ENCODE measurements at regions not wholly inside any gene's neighbourhood (a gene's known extent, or its start where the extent isn't known, plus 50 kb on each side); places are given as distances from the start of the nearest gene placed in this dataset.
"Not testable (repeated sequence)": the region's sequence is repeated elsewhere in the genome, so short reads cannot be mapped to it uniquely, and the experiment has no call there.

DNA sequence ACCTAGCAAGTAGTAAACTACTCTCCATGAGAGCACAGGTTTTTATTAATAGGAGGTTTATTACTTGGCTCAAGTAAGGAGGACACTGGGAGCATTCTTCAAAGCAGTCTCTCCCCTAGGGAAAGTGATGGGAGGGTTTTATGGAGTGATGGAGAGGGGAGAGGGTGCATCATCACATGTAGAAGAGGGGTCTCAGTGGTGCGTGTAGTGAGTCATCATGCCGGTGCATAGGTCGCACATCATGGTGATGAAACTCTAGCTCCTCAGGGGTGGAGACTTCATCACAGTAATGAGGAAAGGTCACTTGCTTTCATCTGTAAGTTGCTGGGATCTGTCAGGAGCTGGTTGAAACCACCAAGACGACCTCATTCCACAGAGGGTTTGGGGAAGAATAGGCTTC is 210.8 kb upstream of the UBL3 start:
- DNase-seq = no peak

DNA sequence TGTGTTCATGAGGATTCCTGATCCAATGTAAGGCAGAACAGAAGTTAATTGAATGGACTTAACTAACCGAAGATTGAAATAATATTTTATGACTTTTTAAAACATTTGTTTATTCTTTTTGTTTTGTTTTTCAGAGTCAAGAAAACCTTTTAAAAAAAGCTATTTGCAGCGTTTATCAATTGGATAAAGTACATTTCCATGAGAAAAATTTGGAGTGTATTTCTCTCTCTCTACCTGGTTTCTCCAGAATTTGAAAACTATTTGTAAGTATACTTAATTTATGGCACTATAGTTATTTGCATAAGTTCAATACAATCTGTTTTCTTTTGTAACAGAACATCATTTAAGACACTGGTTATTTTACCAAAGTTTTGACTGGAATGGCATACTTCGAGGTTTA is 208.0 kb upstream of the UBL3 start:
- no peak for DNase-seq

DNA sequence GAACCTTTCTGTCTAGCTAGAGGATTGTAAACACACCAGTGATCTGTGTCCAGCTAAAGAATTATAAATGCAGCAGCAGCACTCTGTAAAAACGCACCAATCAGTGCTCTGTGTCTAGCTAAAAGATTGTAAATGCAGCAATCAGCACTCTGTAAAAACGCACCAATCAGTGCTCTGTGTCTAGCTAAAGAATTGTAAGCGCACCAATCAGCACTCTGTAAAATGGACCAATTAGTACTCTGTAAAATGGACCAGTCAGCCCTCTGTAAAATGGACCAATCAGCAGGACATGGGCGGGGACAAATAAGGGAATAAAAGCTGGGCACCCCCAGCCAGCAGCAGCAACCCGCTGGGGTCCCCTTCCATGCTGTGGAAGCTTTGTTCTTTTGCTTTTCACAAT is 204.1 kb upstream of the UBL3 start:
- DNase-seq = not testable (repeated sequence)

GRCh38 chr13:30053939-30054338 is 203.5 kb upstream of the UBL3 start:
- no peak for DNase-seq

GRCh38 chr13:30052120-30052519 is 201.7 kb upstream of the UBL3 start:
- peak; percentile 80 for DNase-seq

- peak; percentile 12 for DNase-seq
Observed at GRCh38 chr13:30051531-30052060, 201.2 kb upstream of the UBL3 start.

GRCh38 chr13:30049692-30050091 is 199.3 kb upstream of the UBL3 start:
- DNase-seq = peak; percentile 61

GRCh38 chr13:30047154-30047874 is 196.9 kb upstream of the UBL3 start:
- peak; percentile 76 for DNase-seq

DNA sequence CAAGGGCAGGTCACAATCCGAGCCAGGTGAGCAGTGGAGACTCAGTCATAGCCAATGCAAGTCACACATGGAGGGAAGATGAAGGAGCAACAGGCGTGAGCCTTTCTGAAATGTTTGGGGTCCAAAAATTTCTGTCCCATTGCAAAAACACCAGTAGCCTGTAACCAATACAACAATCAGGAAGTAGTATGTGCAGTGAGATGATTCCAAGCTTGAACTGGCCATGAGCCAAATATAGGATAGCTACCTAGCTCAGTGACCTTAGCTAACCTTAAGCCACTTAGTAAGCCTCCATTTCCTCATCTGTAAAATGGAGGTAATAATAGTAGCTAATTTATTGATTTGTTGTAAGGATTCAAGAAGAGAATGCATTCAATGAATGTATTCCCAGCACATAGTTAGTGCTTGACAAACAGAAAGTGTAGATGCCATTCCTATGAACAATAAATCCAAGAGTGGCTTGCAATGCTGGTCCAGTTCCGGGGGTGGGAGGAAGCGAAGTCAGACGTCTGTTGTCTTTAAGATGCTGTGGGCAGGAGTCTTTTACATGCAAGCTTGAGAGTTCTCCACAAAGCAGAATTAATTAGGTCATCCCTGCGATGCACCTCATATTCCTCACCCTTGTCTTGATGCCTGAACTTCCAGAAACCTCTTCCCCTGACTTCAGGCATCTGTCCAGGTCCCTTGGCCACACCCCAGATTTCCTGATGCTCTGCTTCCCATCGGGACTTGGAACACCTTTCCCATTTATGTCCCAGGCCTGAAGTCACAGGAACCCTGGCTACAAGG is 195.7 kb upstream of the UBL3 start:
- no peak for DNase-seq

GRCh38 chr13:30044932-30045331 is 194.5 kb upstream of the UBL3 start:
- no peak for DNase-seq

DNA sequence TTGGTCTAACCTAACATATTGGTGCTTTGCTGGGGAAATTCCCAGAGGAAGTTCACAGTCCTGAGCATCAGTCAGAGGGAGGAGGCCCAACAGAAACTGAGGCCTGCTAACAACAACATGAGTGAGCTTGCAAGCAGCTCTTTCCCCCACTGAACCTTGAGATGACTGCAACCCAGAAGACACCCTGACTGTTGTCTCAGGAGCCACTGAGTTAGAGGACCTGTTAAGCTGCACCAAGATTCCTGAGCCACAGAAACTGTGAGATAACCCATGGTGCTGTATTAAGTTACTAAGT is 193.2 kb upstream of the UBL3 start:
- DNase-seq = no peak

DNA sequence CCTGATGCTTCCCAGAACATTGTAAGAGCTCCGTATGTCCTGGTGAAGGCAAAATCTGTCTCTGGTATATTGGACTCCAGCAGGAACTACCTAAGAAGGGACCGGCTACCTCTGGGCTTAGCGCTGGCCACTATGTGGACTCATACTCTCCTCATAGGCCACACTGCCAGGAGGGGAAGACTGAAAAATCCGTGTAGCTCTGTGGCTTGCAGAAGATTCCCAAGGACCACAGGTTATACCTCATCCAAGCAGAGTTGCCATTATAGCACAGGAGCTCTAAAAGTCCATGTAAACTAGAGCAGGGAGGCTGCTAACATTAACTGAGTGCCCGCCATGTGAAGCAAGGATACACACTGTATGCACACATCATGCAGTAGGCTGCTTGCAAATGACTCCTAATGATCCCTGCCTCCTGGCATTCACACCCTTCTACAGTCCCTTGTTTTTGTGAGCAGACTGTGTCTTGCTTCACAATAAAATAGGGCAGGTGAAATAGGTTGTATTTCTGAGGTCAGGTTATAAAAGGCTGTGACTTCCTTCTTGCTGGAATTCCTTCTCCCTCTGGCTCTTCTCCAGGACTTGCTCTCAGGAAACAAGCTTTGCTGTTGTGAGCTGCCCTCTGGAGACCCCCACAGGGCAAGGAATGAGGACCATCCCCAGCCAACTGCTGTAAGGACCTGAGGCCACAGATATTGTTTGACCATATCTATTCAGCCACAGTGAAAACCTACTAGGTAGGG is 192.6 kb upstream of the UBL3 start:
- DNase-seq = no peak

- no peak for DNase-seq
Observed at GRCh38 chr13:30042272-30042671, 191.9 kb upstream of the UBL3 start.

DNA sequence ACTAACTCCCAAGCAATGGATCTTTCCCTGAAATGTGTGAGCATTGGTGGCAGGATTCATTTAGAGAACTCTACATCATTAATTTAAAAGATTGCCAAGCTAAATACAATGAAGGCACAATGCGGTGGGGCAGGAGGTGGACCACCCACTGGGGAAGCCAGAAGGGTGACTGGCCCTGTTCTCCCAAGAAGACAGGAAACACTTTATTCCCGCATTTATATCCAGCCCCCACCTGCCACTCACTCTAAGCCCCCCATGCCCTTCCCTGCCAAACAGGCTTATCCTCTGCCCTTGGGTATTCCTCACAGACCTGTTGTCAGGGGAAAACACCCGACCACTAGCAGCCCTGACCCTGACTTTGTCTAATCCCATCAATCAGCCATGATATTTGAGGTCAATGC is 189.1 kb upstream of the UBL3 start:
- no peak for DNase-seq

GRCh38 chr13:30038884-30039283 is 188.5 kb upstream of the UBL3 start:
- DNase-seq = no peak

DNA sequence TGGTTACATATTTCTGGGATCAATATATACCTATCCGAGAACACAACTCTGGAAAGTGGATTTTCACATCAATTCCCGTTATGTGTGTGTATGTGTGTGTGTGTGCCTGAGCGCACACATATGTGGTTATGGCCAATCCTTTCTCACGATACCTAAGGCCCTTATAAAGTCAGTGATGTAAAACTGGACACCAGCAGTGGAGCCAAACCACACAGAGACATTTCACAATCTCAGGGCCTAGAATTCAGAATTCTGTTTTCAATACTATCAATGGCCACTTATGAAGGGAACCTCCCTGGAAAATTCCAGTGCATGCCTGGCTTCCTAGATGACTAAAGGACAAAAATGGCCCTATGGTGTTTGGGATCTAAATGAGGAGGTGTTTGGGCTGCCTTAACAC is 187.3 kb upstream of the UBL3 start:
- DNase-seq = no peak

GRCh38 chr13:30037306-30037705 is 186.9 kb upstream of the UBL3 start:
- no peak for DNase-seq

DNA sequence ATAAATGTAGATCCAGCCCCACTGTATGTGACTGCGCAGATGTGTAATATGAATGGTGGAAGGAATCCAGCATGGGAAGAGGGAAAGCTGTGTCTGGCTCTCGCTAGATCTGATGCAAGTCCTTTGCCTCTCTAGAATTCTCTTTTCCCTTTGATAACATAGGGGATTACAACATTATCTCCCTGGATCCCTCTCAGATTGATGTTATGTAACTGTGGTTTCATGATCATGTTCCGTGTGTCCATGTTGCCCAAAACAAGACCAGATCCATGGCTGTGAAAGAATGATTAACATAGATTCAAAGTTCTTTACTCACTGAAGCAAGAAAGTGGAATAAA is 184.0 kb upstream of the UBL3 start:
- no peak for DNase-seq

DNA sequence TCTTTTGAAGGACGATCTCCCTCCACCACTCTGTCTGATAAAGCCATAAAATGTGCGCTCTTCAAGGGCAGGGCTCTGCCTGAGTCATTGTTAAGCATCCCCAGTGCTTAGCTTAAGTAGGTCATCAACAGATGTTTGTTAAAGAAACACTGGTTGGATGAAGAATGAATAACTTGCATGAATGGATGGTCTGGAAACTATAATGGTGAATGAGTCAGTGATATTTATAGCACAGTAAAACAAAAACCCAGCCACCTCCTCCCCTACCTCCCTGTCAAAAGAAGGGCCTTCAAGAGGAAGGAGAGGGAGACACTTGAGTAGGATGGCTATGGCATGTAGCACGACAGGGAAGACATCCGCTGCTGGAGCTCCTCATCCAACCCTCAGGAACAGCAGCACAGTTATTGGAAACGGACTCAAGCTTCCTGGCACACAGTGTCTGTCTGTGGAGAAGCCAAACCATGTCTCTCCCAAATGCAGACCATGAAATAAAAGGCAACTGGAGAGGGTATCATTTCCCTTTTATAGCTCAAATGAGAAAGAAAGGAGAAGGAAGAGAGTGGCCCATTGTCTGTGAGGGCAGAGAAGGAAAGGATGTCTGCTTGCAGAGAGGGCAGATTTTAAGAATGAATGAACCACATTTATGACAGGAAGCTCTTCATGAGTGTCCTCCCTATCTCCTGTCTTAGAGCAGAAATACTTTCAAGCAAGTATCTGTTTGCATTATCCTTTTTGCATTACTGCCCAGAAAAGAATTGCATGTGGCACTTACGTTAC is 183.5 kb upstream of the UBL3 start:
- no peak for DNase-seq

DNA sequence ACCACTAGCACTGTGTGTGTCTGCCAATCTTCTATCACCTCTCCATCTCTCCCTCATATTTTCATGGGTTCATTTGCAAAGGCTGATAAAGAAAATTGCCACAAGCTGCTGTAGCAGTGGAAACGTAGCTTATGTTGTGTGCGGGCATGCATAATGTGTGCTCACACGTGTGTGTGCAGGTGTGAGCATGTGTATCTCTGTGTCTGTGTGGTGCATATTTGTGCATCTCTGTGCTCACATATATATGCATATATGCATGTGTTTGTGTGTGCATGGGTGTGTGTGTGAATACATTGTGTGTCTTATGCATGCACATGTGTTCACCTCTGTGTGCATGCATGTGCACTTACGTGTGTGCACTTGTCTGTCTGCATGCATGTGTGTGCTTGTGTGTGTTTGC is 181.8 kb upstream of the UBL3 start:
- DNase-seq = no peak

GRCh38 chr13:30031488-30031887 is 181.1 kb upstream of the UBL3 start:
- no peak for DNase-seq

DNA sequence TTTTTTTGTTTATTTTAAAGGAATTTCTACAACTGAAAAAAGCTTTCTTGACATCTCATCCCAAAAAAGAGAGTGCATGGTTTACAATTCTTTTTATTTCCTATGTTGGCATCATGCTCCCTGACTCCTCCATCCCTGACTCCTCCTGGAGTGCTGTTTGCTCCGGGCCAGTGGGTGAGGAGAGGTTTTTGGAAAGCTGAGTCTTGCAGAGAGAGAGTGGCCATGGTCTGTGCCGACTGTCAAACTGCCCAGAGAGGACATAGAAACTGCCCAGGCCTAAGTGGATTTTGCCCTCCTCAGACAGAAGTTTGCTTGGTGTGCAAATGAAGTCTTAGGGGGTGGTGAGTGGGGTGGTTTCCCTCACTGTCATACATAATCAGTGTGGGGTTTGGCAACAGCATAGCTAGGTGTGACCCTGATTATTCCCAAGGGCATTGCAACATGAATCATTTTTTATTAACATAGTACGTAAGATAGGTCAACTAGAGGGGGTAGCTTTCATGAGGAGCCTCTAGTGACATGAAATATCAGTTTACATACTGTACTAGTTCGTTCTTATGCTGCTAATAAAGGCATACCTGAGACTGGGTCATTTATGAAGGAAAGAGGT is 179.8 kb upstream of the UBL3 start:
- DNase-seq = no peak

Data from hematopoietic multipotent progenitor cell treated with erythropoietin and hydrocortisone succinate and interleukin-3 and kit ligand, for 4 days (in vitro differentiated cells).